Activated CD4-positive, alpha-beta T cell treated with anti-CD3 and anti-CD28 coated beads for 36 hours (primary cell): ENCODE measurements at regions not wholly inside any gene's neighbourhood (a gene's known extent, or its start where the extent isn't known, plus 50 kb on each side); places are given as distances from the start of the nearest gene placed in this dataset.
"Not testable (repeated sequence)": the region's sequence is repeated elsewhere in the genome, so short reads cannot be mapped to it uniquely, and the experiment has no call there.

Experiments used
- ATAC-seq: fragments of 200-7000 bp; cut with Tn5 transposase; one replicate; pipeline ENCODE4 v1.10.0; 2021; ENCODE audit warnings: mild to moderate bottlenecking, moderate library complexity
- CTCF ChIA-PET: fragments of 350-600 bp; sonication (Branson Sonifier 250); formaldehyde crosslinking; loops from one replicate; lab custom pipeline; 2021; ENCODE audit warnings: antibody characterized with exemption; lab: Charles Lee
- POLR2A ChIA-PET: fragments of 350-600 bp; sonication (Branson Sonifier 250); formaldehyde crosslinking; loops from one replicate; lab custom pipeline; 2021; ENCODE audit warnings: antibody characterized with exemption, inconsistent platforms; lab: Charles Lee
- DNase-seq: peaks from one replicate; pipeline ENCODE4 v3.0.0-alpha.2; 2020
- H3K27ac Mint-ChIP-seq: one replicate; pipeline ENCODE4 v1.8.0; 2021; ENCODE audit warnings: mixed read lengths
- H3K27me3 Mint-ChIP-seq: one replicate; pipeline ENCODE4 v1.8.0; 2021; ENCODE audit warnings: mixed read lengths
- H3K36me3 Mint-ChIP-seq: one replicate; pipeline ENCODE4 v1.8.0; 2021; ENCODE audit warnings: low read depth, mixed read lengths
- H3K4me1 Mint-ChIP-seq: one replicate; pipeline ENCODE4 v1.8.0; 2021; ENCODE audit warnings: mixed read lengths
- H3K4me3 Mint-ChIP-seq: one replicate; pipeline ENCODE4 v1.8.0; 2021; ENCODE audit warnings: mild to moderate bottlenecking, moderate library complexity, mixed read lengths
- H3K9me3 Mint-ChIP-seq: one replicate; pipeline ENCODE4 v1.8.0; 2021; ENCODE audit warnings: low read depth, mixed read lengths
- intact Hi-C, 2 experiments: fragments of 100-400 bp; cut with DNase I in 1 of 2; cut with micrococcal nuclease in 1 of 2; formaldehyde crosslinking; loops; one replicate each; pipeline versions ENCODE4 v1.14.2 to v1.15.1; 2022 to 2024; cut with DNase I, micrococcal nuclease

- CTCF ChIA-PET: no interaction called here
- POLR2A ChIA-PET: no interaction called here
- intact Hi-C loops: no loop called here
- DNase-seq (no peak), ATAC-seq (no peak)
- H3K36me3 Mint-ChIP-seq: no peaks in the 10 kb centered on the region
- no peaks in the 10 kb centered on the region for H3K4me1 Mint-ChIP-seq
- H3K4me3 Mint-ChIP-seq: no peak overlapping the region
- no peak overlapping the region for H3K27ac Mint-ChIP-seq
- no peaks in the 10 kb centered on the region for H3K9me3 Mint-ChIP-seq
- H3K27me3 Mint-ChIP-seq: no peaks in the 10 kb centered on the region
These were observed 652.1 kb downstream of the ANKRD50 start for GRCh38 chr4:124060261-124060918.

GRCh38 chr4:124061413-124061812 lies 651.1 kb downstream of the ANKRD50 start:
- intact Hi-C loops: no loop called here
- Mint-ChIP-seq H3K27ac (no peak overlapping the region), H3K4me1 (no peaks in the 10 kb centered on the region), H3K9me3 (no peaks in the 10 kb centered on the region), H3K4me3 (no peak overlapping the region), H3K36me3 (no peaks in the 10 kb centered on the region), H3K27me3 (no peaks in the 10 kb centered on the region)
- ATAC-seq (no peak), DNase-seq (no peak)
- POLR2A ChIA-PET: no interaction called here
- CTCF ChIA-PET: no interaction called here

- DNase-seq: no peak
- ChIA-PET CTCF (no interaction called here), POLR2A (no interaction called here)
- Mint-ChIP-seq H3K36me3 (no peaks in the 10 kb centered on the region), H3K4me3 (no peak overlapping the region), H3K27ac (no peak overlapping the region), H3K4me1 (no peaks in the 10 kb centered on the region), H3K27me3 (no peaks in the 10 kb centered on the region), H3K9me3 (peaks cover 8% of the 10 kb centered on the region)
- no peak for ATAC-seq
- intact Hi-C loops: no loop called here
These were observed 647.1 kb downstream of the ANKRD50 start for GRCh38 chr4:124065422-124065821.

GRCh38 chr4:124065936-124066335 lies 646.6 kb downstream of the ANKRD50 start:
- ATAC-seq (no peak), DNase-seq (no peak)
- Mint-ChIP-seq H3K4me3 (no peak overlapping the region), H3K4me1 (no peaks in the 10 kb centered on the region), H3K27ac (no peak overlapping the region), H3K27me3 (no peaks in the 10 kb centered on the region), H3K9me3 (peaks cover 13% of the 10 kb centered on the region), H3K36me3 (no peaks in the 10 kb centered on the region)
- CTCF ChIA-PET: no interaction called here
- intact Hi-C loops: no loop called here
- POLR2A ChIA-PET: no interaction called here

- H3K4me1 Mint-ChIP-seq: no peaks in the 10 kb centered on the region
- ChIA-PET CTCF (no interaction called here), POLR2A (no interaction called here)
- H3K4me3 Mint-ChIP-seq: no peak overlapping the region
- intact Hi-C loops: no loop called here
- H3K27ac Mint-ChIP-seq: no peak overlapping the region
- H3K36me3 Mint-ChIP-seq: no peaks in the 10 kb centered on the region
- ATAC-seq (no peak), DNase-seq (no peak)
- H3K9me3 Mint-ChIP-seq: peaks cover 18% of the 10 kb centered on the region
- no peaks in the 10 kb centered on the region for H3K27me3 Mint-ChIP-seq
These were observed 645.9 kb downstream of the ANKRD50 start for GRCh38 chr4:124066595-124066994.

GRCh38 chr4:124067046-124067445 lies 645.5 kb downstream of the ANKRD50 start:
- H3K27me3 Mint-ChIP-seq: no peaks in the 10 kb centered on the region
- peaks cover 21% of the 10 kb centered on the region for H3K9me3 Mint-ChIP-seq
- H3K36me3 Mint-ChIP-seq: no peaks in the 10 kb centered on the region
- intact Hi-C loops: no loop called here
- ATAC-seq: no peak
- H3K4me3 Mint-ChIP-seq: no peak overlapping the region
- POLR2A ChIA-PET: no interaction called here
- H3K27ac Mint-ChIP-seq: no peak overlapping the region
- CTCF ChIA-PET: no interaction called here
- no peaks in the 10 kb centered on the region for H3K4me1 Mint-ChIP-seq
- DNase-seq: no peak

GRCh38 chr4:124070688-124071484 lies 641.6 kb downstream of the ANKRD50 start:
- CTCF ChIA-PET: no interaction called here
- no peak overlapping the region for H3K27ac Mint-ChIP-seq
- H3K4me1 Mint-ChIP-seq: no peaks in the 10 kb centered on the region
- POLR2A ChIA-PET: no interaction called here
- ATAC-seq (no peak), DNase-seq (no peak)
- intact Hi-C loops: no loop called here
- H3K27me3 Mint-ChIP-seq: no peaks in the 10 kb centered on the region
- no peak overlapping the region for H3K4me3 Mint-ChIP-seq
- peaks cover 21% of the 10 kb centered on the region for H3K9me3 Mint-ChIP-seq
- no peaks in the 10 kb centered on the region for H3K36me3 Mint-ChIP-seq

GRCh38 chr4:124075276-124075675 lies 637.3 kb downstream of the ANKRD50 start:
- ATAC-seq, POLR2A ChIA-PET, H3K4me3 Mint-ChIP-seq, H3K4me1 Mint-ChIP-seq, H3K36me3 Mint-ChIP-seq, DNase-seq, intact Hi-C loops, CTCF ChIA-PET, H3K27ac Mint-ChIP-seq, H3K27me3 Mint-ChIP-seq: not testable (repeated sequence)
- H3K9me3 Mint-ChIP-seq: peaks cover 13% of the 10 kb centered on the region

GRCh38 chr4:124079174-124079780 lies 633.3 kb downstream of the ANKRD50 start:
- Mint-ChIP-seq H3K27ac (no peak overlapping the region), H3K4me1 (no peaks in the 10 kb centered on the region), H3K36me3 (no peaks in the 10 kb centered on the region), H3K27me3 (no peaks in the 10 kb centered on the region), H3K4me3 (no peak overlapping the region), H3K9me3 (peaks cover 3% of the 10 kb centered on the region)
- ChIA-PET POLR2A (no interaction called here), CTCF (no interaction called here)
- intact Hi-C loops: no loop called here
- DNase-seq: no peak
- ATAC-seq: no peak

GRCh38 chr4:124083711-124084110 lies 628.8 kb downstream of the ANKRD50 start:
- H3K27ac Mint-ChIP-seq: no peak overlapping the region
- no peaks in the 10 kb centered on the region for H3K4me1 Mint-ChIP-seq
- ChIA-PET CTCF (no interaction called here), POLR2A (no interaction called here)
- ATAC-seq (no peak), DNase-seq (no peak)
- H3K9me3 Mint-ChIP-seq: peaks cover 3% of the 10 kb centered on the region
- intact Hi-C loops: no loop called here
- no peaks in the 10 kb centered on the region for H3K27me3 Mint-ChIP-seq
- H3K36me3 Mint-ChIP-seq: no peaks in the 10 kb centered on the region
- H3K4me3 Mint-ChIP-seq: no peak overlapping the region

- ChIA-PET POLR2A (no interaction called here), CTCF (interaction anchor here (0.5 kb wide), 1 partner anchor 172 kb away, joined by 4 read pairs; no protein-coding TSS in a partner anchor)
- H3K27me3 Mint-ChIP-seq: no peaks in the 10 kb centered on the region
- H3K27ac Mint-ChIP-seq: no peak overlapping the region
- no peak for DNase-seq
- no peak for ATAC-seq
- H3K4me1 Mint-ChIP-seq: no peaks in the 10 kb centered on the region
- no peaks in the 10 kb centered on the region for H3K36me3 Mint-ChIP-seq
- H3K9me3 Mint-ChIP-seq: peaks cover under 1% of the 10 kb centered on the region
- H3K4me3 Mint-ChIP-seq: no peak overlapping the region
- intact Hi-C loops: no loop called here
These were observed 626.9 kb downstream of the ANKRD50 start for GRCh38 chr4:124085561-124086180.
